OCI-LY3 (cell line): ENCODE measurements at regions not wholly inside any gene's neighbourhood (a gene's known extent, or its start where the extent isn't known, plus 50 kb on each side); places are given as distances from the start of the nearest gene placed in this dataset.

Experiments used
- H2AFZ ChIP-seq: fragments of 200-600, 300-600 bp; shearing (Covaris generic); 2 replicates; pipeline ENCODE4 v1.6.0; 2014; ENCODE audit warnings: antibody characterized with exemption, low read depth, low read length
- H3K27ac ChIP-seq: fragments of 200-600, 300-600 bp; sonication (generic); 2 replicates; pipeline ENCODE4 v1.5.1; 2014; ENCODE audit warnings: mild to moderate bottlenecking, low read length, moderate library complexity, mixed read lengths
- H3K27me3 ChIP-seq: fragments of 200-600, 300-600 bp; sonication (generic); 2 replicates; pipeline ENCODE4 v1.6.1; 2014; ENCODE audit warnings: low read depth, low read length, mixed read lengths
- H3K36me3 ChIP-seq: fragments of 200-600, 300-600 bp; sonication (generic); replicated peaks from 2 replicates; pipeline ENCODE3; 2014; ENCODE audit warnings: low read depth, low read length, mixed read lengths
- H3K4me1 ChIP-seq: fragments of 300-600, 200-600 bp; sonication (generic); 2 replicates; pipeline ENCODE4 v1.6.1; 2014; ENCODE audit warnings: low read length, mixed read lengths
- H3K4me2 ChIP-seq: fragments of 200-600, 300-600 bp; sonication (generic); 2 replicates; pipeline ENCODE4 v1.6.1; 2014; ENCODE audit warnings: low read length, mixed read lengths
- H3K4me3 ChIP-seq: fragments of 300-600, 200-600 bp; sonication (generic); 2 replicates; pipeline ENCODE4 v1.5.1; 2014; ENCODE audit warnings: antibody characterized with exemption, mild to moderate bottlenecking, low read length, moderate library complexity
- H3K79me2 ChIP-seq: fragments of 300-600, 200-600 bp; shearing (Covaris generic); 2 replicates; pipeline ENCODE4 v1.6.1; 2014; ENCODE audit warnings: mild to moderate bottlenecking, low read length, mixed read lengths
- H3K9ac ChIP-seq: fragments of 300-600, 200-600 bp; shearing (Covaris generic); 2 replicates; pipeline ENCODE4 v1.6.0; 2014; ENCODE audit warnings: mild to moderate bottlenecking, low read length, moderate library complexity
- H3K9me3 ChIP-seq: fragments of 200-600, 300-600 bp; shearing (Covaris generic); 2 replicates; pipeline ENCODE4 v1.6.1; 2014; ENCODE audit warnings: low read length, mixed read lengths; ENCODE audit not compliant: insufficient read depth
- H4K20me1 ChIP-seq: fragments of 200-600, 300-600 bp; sonication (generic); 2 replicates; pipeline ENCODE4 v1.6.1; 2016; ENCODE audit warnings: low read length, mixed read lengths; ENCODE audit not compliant: insufficient read depth
- EZH2phosphoT487 ChIP-seq: fragments of 200-600 bp; shearing (Covaris generic); IDR thresholded peaks from 2 replicates; pipeline ENCODE4 v1.6.1; 2018; ENCODE audit warnings: antibody characterized with exemption, mixed run types, low read depth
- TF ChIP-seq, protein P1 (sequence below): fragments of 200-600, 300-600 bp; sonication (generic); IDR thresholded peaks from 2 replicates; pipeline ENCODE4 v1.5.1; 2014; ENCODE audit warnings: antibody characterized with exemption, low read length, low read depth

DNA sequence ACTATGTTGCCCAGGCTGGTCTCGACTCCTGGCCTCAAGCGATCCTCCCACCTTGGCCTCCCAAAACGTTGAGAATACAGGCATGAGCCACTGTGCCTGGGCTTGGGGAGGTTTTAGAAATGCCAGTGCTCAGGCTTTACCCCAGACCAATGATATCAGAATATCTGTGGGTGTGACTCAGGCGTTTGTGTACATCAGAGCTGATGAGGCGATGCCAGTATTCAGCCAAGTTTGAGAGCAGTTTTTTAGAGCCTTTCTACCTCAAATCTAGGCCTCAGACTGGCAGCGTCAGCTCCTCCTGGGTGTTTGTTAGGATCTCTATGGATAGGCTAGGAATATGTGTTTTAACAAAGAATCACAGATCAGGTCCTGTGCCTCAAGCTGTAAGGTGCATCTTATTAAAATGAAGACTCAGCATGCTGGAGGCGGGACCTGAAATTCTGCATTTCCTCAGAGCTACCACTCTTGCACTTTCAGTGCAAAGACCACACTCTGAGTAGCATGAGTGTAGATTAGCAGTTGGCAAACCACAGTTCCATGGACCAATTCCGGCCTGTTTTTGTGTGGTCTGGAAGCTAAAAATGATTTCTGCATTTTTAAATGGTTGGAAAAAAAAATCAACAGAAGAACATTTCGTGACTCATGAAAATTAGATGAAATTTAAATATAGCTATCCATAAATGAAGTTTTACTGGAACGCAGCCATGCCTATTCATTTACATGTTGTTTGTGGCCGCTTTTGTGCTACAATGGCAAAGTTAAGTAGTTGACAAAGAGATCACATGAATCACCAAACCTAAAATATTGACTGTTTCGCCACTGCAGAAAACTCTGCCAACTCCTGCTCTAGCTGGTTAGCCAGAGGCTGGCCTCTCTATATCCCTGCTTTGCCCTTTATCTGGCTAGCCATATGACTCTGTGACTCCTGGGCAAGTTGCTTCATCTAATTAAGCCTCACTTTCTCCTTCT, 92.2 kb downstream of the KLF4 start:
- no peaks in the 10 kb centered on the region for H3K36me3 ChIP-seq
- TF ChIP-seq, protein P1, sequence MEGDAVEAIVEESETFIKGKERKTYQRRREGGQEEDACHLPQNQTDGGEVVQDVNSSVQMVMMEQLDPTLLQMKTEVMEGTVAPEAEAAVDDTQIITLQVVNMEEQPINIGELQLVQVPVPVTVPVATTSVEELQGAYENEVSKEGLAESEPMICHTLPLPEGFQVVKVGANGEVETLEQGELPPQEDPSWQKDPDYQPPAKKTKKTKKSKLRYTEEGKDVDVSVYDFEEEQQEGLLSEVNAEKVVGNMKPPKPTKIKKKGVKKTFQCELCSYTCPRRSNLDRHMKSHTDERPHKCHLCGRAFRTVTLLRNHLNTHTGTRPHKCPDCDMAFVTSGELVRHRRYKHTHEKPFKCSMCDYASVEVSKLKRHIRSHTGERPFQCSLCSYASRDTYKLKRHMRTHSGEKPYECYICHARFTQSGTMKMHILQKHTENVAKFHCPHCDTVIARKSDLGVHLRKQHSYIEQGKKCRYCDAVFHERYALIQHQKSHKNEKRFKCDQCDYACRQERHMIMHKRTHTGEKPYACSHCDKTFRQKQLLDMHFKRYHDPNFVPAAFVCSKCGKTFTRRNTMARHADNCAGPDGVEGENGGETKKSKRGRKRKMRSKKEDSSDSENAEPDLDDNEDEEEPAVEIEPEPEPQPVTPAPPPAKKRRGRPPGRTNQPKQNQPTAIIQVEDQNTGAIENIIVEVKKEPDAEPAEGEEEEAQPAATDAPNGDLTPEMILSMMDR, result no peak
- TF ChIP-seq EZH2phosphoT487, result no peak
- no peaks in the 10 kb centered on the region for H3K4me1 ChIP-seq
- H2AFZ ChIP-seq, result no peak overlapping the region
- H3K9ac ChIP-seq, result no peak overlapping the region
- no peak overlapping the region for H3K4me2 ChIP-seq
- H3K27ac ChIP-seq, result no peak overlapping the region
- no peak overlapping the region for H3K4me3 ChIP-seq
- 0 out of 2 replicates have a peak, but pooled peaks cover under 1% of the 10 kb centered on the region for H3K27me3 ChIP-seq
- H3K79me2 ChIP-seq, result no peaks in the 10 kb centered on the region
- no peaks in the 10 kb centered on the region for H4K20me1 ChIP-seq
- no peaks in the 10 kb centered on the region for H3K9me3 ChIP-seq

DNA sequence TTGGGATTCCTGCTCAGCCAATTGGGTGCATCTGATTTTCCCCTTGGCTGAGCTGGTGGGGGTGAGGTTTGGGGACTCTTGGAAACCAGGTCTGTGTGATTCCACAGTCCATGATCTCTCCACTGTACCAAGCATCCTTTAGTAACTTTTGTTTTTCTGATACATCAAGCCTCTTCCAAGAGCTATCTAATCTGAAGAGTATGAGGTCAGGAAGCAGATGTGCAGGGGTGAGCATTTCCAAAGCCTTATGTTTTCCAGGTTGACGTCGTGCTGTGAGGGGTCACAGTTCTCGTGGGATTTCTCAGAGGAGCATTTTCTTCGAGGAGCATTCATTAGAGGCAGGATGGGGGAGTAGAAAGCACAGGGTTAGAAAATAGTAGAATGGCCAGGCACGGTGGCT, 95.3 kb downstream of the KLF4 start:
- H3K9me3 ChIP-seq, result no peaks in the 10 kb centered on the region
- peaks cover 16% of the 10 kb centered on the region; the same call in 1 of the 2 replicates for H3K27me3 ChIP-seq
- no peaks in the 10 kb centered on the region for H3K36me3 ChIP-seq
- no peak overlapping the region for H3K4me2 ChIP-seq
- no peaks in the 10 kb centered on the region for H3K79me2 ChIP-seq
- TF ChIP-seq, protein P1, result no peak
- no peak for TF ChIP-seq EZH2phosphoT487
- no peaks in the 10 kb centered on the region for H3K4me1 ChIP-seq
- H4K20me1 ChIP-seq, result no peaks in the 10 kb centered on the region
- no peak overlapping the region for H2AFZ ChIP-seq
- H3K27ac ChIP-seq, result no peak overlapping the region
- no peak overlapping the region for H3K4me3 ChIP-seq
- H3K9ac ChIP-seq, result no peak overlapping the region

- Histone ChIP-seq H3K27me3 (peaks cover 16% of the 10 kb centered on the region; the same call in 1 of the 2 replicates), H4K20me1 (no peaks in the 10 kb centered on the region), H3K9me3 (no peaks in the 10 kb centered on the region), H3K9ac (no peak overlapping the region), H3K4me1 (no peaks in the 10 kb centered on the region), H3K79me2 (no peaks in the 10 kb centered on the region), H3K27ac (no peak overlapping the region), H3K4me2 (no peak overlapping the region), H3K4me3 (no peak overlapping the region), H3K36me3 (no peaks in the 10 kb centered on the region), H2AFZ (no peak overlapping the region)
- TF ChIP-seq EZH2phosphoT487, result no peak
- TF ChIP-seq, protein P1, result no peak
Observed at GRCh38 chr9:107390778-107391177, 98.8 kb downstream of the KLF4 start.

- peaks cover 16% of the 10 kb centered on the region; the same call in 1 of the 2 replicates for H3K27me3 ChIP-seq
- H3K4me3 ChIP-seq, result no peak overlapping the region
- H3K9ac ChIP-seq, result no peak overlapping the region
- H3K79me2 ChIP-seq, result no peaks in the 10 kb centered on the region
- H3K4me1 ChIP-seq, result no peaks in the 10 kb centered on the region
- no peaks in the 10 kb centered on the region for H4K20me1 ChIP-seq
- no peak for TF ChIP-seq EZH2phosphoT487
- TF ChIP-seq, protein P1, result no peak
- H2AFZ ChIP-seq, result no peak overlapping the region
- H3K36me3 ChIP-seq, result no peaks in the 10 kb centered on the region
- H3K9me3 ChIP-seq, result no peaks in the 10 kb centered on the region
- no peak overlapping the region for H3K27ac ChIP-seq
- no peak overlapping the region for H3K4me2 ChIP-seq
Observed at GRCh38 chr9:107390279-107390678, 99.3 kb downstream of the KLF4 start.
